Brain microvascular endothelial cell (primary cell): ENCODE measurements at regions not wholly inside any gene's neighbourhood (a gene's known extent, or its start where the extent isn't known, plus 50 kb on each side); places are given as distances from the start of the nearest gene placed in this dataset.

Experiments used
- DNase-seq: peaks from one replicate; pipeline ENCODE4 v3.0.0-alpha.2; 2020
- H3K27ac ChIP-seq: fragments of 250-450 bp; sonication (Bioruptor Pico); 2 replicates; pipeline ENCODE4 v1.5.1; 2020; ENCODE audit warnings: mild to moderate bottlenecking, moderate library complexity
- H3K27me3 ChIP-seq: fragments of 250-450 bp; sonication (Bioruptor Pico); replicated peaks from 2 replicates; pipeline ENCODE4 v1.5.1; 2020; ENCODE audit warnings: mild to moderate bottlenecking
- H3K36me3 ChIP-seq: fragments of 250-450 bp; sonication (Bioruptor Pico); replicated peaks from 2 replicates; pipeline ENCODE4 v1.5.1; 2020; ENCODE audit warnings: mild to moderate bottlenecking
- H3K4me3 ChIP-seq: 2 replicates; pipeline ENCODE4 v1.5.1; 2011; ENCODE audit warnings: low read depth, mild to moderate bottlenecking, control low read depth, low read length, moderate library complexity
- CTCF ChIP-seq: IDR thresholded peaks from 2 replicates; pipeline ENCODE4 v1.5.1; 2011; ENCODE audit warnings: low read depth, mild to moderate bottlenecking, moderate library complexity, low read length, control low read depth, inconsistent platforms; ENCODE audit errors: missing control alignments
- in situ Hi-C: cut with HindIII; loops from 2 replicates; pipeline ENCODE4 v1.10.0; 2017; ENCODE audit warnings: low sequenced_read_pairs, low pct_ligation_motif_present

GRCh38 chr5:74179701-74180100 lies 460.8 kb downstream of the ENC1 start:
- Histone ChIP-seq H3K4me3 (no peak overlapping the region), H3K36me3 (no peaks in the 10 kb centered on the region), H3K27ac (no peak overlapping the region), H3K27me3 (no peaks in the 10 kb centered on the region)
- no peak for DNase-seq
- no peak for TF ChIP-seq CTCF
- in situ Hi-C loops: no loop called here

GRCh38 chr5:74179179-74179578 lies 461.3 kb downstream of the ENC1 start:
- no peak for TF ChIP-seq CTCF
- in situ Hi-C loops: no loop called here
- DNase-seq: peak; percentile 81
- H3K27ac ChIP-seq: no peak overlapping the region
- no peaks in the 10 kb centered on the region for H3K36me3 ChIP-seq
- no peak overlapping the region for H3K4me3 ChIP-seq
- H3K27me3 ChIP-seq: no peaks in the 10 kb centered on the region

GRCh38 chr5:74177961-74178360 lies 462.6 kb downstream of the ENC1 start:
- DNase-seq: no peak
- in situ Hi-C loops: no loop called here
- H3K27me3 ChIP-seq: no peaks in the 10 kb centered on the region
- no peak overlapping the region for H3K27ac ChIP-seq
- H3K4me3 ChIP-seq: no peak overlapping the region
- no peaks in the 10 kb centered on the region for H3K36me3 ChIP-seq
- TF ChIP-seq CTCF: no peak

- in situ Hi-C loops: no loop called here
- TF ChIP-seq CTCF: no peak
- Histone ChIP-seq H3K27ac (no peak overlapping the region), H3K36me3 (no peaks in the 10 kb centered on the region), H3K27me3 (no peaks in the 10 kb centered on the region), H3K4me3 (no peak overlapping the region)
- DNase-seq: no peak
Measured at GRCh38 chr5:74174366-74174765, 466.2 kb downstream of the ENC1 start.

- Histone ChIP-seq H3K36me3 (no peaks in the 10 kb centered on the region), H3K27me3 (no peaks in the 10 kb centered on the region), H3K4me3 (no peak overlapping the region), H3K27ac (no peak overlapping the region)
- no peak for TF ChIP-seq CTCF
- in situ Hi-C loops: no loop called here
- DNase-seq: no peak
Measured at GRCh38 chr5:74173665-74174064, 466.9 kb downstream of the ENC1 start.

- no peak for DNase-seq
- Histone ChIP-seq H3K36me3 (no peaks in the 10 kb centered on the region), H3K27me3 (no peaks in the 10 kb centered on the region), H3K27ac (no peak overlapping the region), H3K4me3 (no peak overlapping the region)
- in situ Hi-C loops: no loop called here
- TF ChIP-seq CTCF: no peak
Measured at GRCh38 chr5:74173241-74173640, 467.3 kb downstream of the ENC1 start.
